GM12872 (cell line): ENCODE measurements at regions not wholly inside any gene's neighbourhood (a gene's known extent, or its start where the extent isn't known, plus 50 kb on each side); places are given as distances from the start of the nearest gene placed in this dataset.

Source experiments
- CTCF ChIP-seq: IDR thresholded peaks from 3 replicates; pipeline ENCODE4 v1.5.1; 2011; ENCODE audit warnings: low read depth, mild to moderate bottlenecking, low read length, moderate library complexity; ENCODE audit not compliant: insufficient read depth

GRCh38 chr3:167882057-167882667, 146.6 kb downstream of the SERPINI1 start:
- TF ChIP-seq CTCF, result peak; percentile 38; the same call in 2 of the 3 replicates

GRCh38 chr3:167880183-167880582, 144.7 kb downstream of the SERPINI1 start:
- no peak for TF ChIP-seq CTCF

- no peak for TF ChIP-seq CTCF
Observed at GRCh38 chr3:167876620-167877281, 141.2 kb downstream of the SERPINI1 start.
